GM19328 (cell line): ENCODE measurements at regions not wholly inside any gene's neighbourhood (a gene's known extent, or its start where the extent isn't known, plus 50 kb on each side); places are given as distances from the start of the nearest gene placed in this dataset.

ENCODE experiments used
- ATAC-seq: cut with Tn5 transposase; IDR thresholded peaks from one replicate; pipeline ENCODE4 v1.9.1; 2021; ENCODE audit warnings: mild to moderate bottlenecking, moderate library complexity; ENCODE audit not compliant: unreplicated experiment

DNA sequence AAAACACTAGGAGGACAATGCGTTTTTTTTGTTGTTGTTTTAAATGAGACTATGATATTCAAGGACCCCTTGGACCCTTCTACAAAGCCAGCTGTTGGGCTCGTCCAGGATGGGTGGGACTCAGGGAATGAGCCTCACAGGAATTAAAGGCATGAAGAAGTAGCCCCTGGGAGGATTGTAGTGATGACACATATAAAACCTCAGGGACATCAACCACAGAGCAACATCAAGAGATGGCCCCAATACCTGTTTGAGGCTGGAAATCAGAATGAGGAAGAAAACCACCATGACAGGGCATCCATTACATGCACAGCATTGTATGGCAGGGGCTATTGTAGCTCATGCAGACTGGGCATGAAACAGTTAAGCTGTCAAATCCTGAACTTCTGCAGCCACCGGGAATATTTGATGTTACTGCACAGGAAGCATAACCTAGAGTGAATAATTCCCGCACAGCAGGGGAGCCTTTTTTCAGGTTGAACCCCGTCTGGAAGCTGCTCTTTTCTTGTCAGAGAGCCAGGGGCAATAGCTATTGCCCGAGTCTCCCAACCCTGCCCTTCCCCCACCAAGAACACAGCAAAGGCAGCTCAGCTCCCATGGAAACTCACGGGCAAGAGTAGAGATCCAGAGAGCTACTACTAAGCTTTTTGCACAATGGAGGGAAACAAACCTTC lies 140.2 kb upstream of the FGGY start:
- ATAC-seq: no peak

DNA sequence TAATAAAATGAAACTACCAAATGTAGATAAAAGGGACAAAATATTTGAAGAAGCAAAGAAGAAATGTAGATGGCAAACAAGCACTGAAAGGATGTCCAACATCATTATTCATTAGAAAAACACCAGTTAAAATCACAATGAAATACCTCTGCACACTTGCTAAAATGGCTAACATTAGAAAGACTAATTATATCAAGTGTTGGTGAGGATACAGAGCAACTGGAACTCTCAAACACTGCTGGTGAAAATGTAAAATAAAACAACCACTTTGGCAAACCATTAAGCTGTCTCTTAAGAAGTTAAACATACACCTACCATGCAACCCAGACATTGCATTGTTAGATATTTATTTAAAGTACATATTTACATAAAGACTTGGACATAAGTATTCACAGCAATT lies 138.6 kb upstream of the FGGY start:
- ATAC-seq: no peak

DNA sequence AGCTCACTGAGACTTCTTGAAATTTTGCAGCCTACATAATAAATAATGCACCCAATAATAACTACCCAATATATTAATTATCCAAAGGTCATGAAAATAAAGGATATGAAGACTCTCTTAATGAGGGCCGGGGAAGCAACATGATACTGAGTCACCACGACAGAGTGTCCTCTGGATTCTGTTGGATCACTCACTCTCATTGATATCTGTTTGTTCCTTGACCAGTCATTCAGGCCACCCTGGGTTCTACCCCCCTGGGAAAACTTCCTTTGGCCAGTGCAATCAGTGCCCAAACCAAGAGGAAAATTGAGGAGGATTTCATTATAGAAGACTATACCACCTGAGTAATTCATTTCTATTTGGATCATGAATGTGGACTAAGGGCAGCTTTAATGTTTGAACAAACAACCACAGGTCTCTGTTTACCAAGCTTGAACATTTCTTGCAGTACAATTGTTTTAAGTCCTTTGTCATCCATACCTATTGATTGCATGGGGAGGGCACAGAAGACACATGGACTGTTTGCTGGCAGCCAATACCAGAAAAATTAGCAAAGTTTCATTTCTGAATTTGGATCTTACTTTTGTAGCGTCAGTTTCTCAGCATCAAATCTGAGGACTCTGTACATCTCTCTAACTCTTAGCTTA lies 137.2 kb upstream of the FGGY start:
- ATAC-seq: no peak

DNA sequence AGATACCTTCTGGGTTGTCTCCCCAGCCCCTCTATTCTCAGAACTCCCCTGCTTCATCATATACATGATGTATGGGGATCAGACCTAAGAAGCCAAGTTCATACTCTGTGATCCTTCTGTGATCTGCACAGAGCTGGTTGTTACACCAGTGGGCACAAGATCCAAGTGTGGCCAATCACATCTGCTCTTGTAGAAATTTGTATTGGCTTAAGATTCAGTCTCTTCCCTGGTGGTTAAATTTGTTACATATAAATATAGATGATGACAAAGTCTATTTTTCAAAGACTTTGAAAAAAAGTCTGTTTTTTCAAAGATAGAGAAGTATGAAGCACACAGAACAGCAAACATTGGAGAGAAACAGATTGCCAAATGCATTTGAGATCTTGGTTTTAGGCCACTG lies 135.8 kb upstream of the FGGY start:
- no peak for ATAC-seq

DNA sequence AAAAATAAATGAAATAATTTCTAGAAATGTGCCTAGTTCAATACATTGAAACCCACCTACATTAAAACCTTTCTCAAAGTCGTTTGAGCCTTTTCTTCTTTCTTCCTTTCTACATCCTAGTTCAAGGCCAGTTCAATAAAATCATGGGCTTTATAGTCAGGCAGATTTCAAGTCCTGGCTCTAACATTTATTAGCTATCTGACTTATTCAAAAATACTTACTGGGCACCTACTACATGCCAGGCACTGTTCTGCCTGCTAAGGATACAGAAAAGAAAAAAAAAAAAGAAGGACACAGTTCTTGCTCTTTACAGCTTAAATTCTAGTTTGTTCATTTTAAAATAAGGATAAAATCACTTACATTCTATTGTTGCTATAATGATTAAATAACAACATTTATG lies 134.2 kb upstream of the FGGY start:
- no peak for ATAC-seq

DNA sequence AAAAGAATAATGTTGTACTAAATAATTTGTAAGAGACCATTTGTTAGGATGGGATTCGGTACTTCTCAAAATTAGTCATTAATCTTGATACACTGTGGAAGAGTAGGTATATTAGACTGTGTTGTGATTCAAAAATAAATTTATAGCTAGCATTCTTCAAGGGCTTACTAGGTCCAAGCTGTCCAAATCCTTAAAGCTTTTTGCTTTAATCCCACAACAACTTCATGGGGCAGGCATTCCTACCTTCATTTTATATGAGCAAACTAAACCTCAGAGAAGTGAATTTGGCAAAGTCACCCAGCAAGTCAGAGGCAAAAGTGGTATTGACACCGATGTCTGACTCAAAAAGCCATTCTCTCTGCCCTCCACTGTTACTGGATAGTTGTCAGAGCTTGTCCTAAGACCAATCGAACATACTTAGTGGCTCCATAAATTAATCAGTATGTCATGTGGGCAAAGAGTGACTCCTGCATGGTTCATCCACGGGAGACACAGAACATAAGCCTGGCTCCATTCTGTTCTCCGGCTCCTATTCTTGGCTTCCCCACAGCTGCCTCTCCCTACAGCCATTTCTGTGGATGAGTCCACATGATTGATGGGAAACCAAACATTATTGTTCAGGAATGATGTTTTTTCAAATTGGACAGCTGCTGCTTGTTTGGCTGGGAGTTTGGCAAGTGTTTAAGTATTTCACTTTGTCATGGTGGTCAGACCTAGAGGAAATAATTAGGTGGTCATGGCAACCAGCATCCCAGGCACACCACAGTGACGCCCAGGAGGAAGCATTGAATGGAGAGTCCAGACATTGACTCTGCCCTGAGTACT lies 133.4 kb upstream of the FGGY start:
- ATAC-seq: no peak

DNA sequence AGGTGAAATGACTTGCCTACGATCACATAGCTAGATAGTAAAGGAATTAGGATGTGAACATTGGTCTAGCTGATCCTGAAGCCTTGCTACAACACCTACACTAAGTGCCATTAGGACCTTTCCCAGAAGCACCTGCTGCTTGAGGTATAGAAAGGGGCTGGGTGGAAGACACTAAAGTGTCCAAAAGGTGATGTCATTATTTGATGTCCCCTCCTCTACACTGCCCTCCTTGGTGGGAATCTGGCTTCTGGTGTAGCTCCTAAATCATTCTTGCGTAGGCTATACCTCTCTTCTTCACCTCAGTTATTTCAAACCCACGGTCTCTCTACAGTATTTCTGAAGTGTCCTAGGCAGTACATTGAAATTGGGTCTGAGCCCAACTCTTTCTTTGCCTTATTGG lies 132.5 kb upstream of the FGGY start:
- no peak for ATAC-seq

DNA sequence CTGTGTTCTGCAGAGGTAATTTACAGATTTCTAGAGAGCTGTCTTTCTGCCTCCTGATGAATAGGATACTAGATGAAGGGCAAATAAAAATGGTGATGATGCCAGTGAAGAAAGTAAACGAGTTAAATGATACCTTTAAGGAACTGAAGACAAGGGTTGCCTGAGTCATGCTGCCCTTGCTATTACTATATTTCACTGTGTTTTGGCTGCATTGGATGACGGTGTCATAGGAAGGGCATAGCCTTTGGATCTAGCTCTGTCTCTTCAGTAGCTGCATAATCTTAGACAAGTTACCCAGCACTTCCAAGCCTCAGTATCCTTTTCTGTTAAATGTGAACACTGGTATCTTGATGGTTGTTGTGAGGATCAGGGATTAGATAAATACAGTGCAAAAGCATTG lies 131.5 kb upstream of the FGGY start:
- no peak for ATAC-seq

DNA sequence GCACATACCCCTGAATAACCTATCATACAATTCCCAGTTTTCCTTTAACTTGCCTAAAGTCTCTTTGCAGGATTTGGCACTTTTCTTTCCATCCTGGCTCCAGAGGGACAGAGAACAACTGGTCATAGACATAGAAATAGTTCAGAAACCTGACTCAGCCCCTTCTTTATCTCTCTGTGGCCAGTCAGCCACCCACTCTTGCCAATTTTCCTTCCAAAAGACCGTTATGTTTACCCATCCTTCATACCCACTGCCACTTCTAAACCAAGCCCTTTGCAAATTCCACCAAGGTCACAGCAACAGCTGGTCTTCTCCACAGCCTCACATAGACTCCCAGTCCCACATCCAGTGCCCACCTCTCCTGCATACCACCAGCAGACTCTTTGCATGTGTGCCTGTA lies 127.2 kb upstream of the FGGY start:
- ATAC-seq: no peak

DNA sequence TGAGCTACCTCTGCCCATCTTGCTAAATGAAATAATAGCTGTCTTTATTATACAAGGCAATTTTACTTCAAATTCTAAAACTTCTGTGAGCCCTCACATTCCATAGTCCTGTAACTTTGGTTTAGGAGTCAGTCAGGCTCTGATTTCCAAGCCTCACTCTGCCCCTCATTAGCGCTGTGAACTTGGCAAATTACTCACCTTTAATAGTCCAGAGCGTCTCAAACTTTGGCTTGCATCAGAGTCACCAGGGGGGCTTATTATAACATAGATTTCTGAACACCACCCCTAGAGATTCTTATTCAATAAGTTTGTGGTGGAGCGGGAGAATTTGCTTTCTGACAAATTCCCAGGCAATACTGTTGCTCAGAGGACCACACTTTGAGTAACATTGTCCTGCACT lies 126.2 kb upstream of the FGGY start:
- no peak for ATAC-seq

DNA sequence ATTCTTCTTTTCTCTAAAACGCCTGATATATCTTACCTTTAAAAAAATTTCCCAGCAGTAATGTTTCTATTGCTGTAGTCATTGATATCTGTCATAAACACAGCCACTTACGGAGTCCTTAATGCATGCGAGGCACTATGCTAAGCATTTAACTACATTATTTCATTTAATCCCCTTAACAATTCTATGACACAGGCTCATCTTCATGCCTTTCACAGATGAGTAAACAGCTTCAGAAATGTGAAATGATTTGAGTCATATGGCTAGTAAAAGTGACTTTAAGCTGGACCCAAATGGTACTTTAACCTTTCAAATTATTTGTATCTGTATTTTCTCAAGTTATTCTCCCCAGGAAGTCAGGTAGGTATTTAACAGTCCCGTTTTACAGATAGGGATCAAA lies 125.1 kb upstream of the FGGY start:
- no peak for ATAC-seq

DNA sequence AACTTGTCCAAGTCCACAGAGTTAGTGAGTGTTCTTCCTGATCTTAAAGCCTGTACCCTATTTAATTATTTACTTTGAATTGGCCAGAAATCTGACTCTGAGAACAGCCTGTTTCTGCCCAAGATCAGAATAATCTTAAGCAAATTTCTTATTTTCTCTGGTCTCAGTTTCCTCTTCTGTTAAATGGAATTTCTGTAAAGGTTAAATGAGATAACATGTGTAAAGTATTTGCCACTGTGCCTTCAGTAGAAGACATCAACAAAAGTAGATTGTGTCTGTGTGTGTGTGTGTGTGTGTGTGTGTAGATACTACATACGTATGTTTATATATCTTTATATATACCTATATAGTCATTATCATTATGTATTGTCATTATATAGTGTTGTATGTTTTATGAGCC lies 124.2 kb upstream of the FGGY start:
- no peak for ATAC-seq

DNA sequence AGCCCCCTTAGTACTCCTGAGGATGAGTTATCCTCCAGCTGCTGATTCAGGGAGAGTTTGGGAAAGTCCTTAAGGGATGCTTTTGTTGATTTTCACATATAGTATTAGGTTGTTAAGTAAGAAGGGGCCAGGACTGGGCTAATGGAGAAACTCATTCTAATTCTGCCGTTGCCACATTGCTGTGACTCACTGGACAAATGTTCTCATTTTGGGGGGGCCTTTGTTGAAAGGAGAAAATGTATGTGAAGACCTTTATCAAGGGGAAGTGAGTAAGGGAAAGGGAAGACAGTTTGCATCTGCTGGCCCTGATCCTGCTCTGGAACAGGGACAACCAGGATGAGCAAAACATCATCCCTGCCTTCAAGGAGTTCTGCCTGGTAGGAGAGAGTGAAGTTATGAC lies 123.2 kb upstream of the FGGY start:
- no peak for ATAC-seq

DNA sequence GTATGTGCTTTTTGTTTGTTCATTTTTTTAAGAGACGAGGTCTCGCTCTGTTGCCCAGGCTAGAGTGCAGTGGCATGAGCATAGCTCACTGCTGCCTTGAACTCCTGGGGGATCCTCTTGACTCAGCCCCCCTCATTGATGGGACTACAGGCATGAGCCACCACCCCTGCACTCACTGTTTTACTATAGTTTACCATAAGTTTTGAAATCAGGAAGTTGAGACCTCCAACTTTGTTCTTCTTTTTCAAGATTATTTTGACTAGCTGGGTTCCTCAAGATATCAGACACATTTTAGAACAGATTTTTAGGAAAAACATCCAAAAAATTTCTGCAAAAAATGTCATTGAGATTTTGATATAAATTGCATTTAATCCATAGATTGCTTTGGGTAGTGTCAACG lies 120.4 kb upstream of the FGGY start:
- no peak for ATAC-seq

DNA sequence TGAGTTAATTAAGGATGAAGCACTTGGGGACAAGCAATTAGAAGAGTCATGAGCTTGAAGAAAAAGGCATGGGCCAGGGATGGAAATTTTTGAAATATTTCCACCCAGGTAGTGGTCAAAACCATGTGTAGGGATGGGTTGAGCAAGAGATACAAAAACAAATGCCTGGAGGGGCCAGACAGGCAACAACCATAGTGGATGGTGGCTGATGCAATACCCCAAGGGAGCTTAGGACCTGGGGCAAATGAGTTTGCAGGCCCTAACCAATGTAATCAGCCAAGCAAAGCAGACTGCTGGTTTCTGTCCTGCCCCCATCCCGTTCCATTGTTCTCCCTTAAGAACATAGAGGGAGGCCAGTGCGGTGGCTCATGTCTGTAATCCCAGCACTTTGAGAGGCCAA lies 119.1 kb upstream of the FGGY start:
- no peak for ATAC-seq

DNA sequence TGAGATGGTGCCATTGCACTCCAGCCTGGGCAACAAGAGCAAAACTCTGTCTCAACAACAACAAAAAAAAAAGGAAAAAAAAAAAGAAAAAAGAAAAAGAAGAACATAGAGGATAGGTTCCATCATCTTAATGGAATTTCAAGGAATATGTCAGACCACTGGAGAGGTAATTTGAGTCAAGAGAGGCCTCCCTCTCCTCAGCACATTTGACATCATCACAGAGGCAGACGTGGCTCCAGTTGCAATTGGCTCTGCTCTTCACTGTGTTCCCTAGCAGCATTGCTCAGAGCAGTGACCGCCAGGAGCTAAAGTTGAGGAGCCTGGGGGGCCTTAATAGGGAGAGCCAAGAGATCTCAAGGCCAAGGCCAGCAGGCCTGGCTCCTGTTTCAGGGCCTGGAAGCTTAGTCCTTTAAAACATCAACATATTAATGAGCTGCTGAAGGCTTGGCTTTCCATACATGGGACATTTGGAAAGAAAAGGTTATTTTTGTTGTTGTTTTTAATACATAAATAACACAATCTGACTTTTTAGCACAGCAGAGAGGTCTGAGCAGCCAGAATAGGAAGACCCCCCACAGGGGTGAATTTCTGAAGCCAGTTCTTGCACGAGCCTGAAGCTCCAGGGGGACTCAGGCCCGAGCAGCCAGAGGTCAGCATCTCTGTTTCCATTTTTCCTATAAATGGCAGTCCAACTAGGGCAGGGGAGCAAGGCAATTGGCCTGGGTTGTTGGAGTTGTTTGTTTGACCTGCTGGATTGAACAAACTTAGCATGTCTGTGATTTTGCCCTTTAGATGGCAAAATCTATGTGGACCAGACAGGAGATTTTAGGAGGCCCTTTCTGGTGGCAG lies 118.3 kb upstream of the FGGY start:
- ATAC-seq: no peak

DNA sequence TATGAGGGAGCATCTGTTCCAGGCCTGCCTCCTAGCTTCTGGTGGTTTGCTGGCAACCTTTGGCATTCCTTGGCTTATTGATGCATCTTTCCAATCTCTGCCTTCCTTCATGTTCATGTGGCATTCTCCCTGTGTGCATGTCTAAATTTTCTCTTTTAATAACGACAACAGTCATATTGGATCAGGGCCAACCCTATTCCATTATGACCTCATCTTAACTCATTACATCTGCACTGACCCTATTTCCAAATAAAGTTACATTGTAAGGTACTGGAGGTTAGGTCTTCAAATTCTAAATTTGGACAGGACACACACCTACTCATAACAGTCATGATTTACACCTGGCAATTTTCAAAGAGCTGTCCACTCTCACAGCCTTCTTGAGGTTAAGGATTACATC lies 117.2 kb upstream of the FGGY start:
- no peak for ATAC-seq

DNA sequence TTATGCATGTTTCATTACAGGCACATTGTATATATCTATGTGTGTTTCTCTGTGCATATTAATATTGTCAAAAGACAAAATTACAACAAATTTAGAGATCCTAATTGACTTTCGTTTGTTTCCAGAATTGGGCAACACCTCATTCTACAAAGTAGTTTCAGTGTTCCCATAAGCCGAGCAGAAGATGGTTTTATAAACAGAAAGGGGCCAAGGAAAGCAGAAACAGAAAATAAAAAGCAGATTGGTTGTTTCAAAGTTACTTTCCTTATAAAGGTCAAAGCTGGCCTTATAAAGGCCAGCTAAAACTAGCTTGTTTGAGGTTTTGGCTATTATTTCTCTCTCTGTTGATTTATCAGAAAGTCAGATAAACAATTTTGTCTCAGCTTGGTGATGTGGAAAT lies 116.2 kb upstream of the FGGY start:
- ATAC-seq: no peak

DNA sequence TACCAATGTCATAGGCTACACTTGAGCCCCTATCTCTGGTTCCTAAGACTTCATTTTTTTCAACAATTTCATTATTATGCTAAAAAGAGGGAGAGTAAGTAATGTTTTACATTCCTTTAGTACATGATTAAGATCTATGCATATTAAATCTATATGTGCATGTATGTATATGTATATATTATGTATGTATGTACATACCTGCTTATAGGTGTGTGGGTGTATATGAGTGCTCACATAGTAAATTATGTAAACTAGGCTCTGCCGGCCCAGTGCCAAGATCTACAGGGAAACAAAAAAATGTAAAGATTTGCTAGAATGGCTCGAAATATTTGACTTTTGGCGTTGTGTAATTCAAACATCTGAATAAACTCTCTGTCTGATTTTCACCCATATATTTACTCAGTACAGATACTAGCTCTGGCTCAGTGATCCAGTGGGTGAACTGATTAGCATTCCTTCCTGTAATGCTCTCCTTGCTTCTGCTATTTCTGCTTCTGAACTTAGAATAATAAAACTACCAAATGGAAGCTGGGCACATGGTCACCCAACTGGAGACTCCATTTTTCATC lies 113.1 kb upstream of the FGGY start:
- ATAC-seq: no peak

DNA sequence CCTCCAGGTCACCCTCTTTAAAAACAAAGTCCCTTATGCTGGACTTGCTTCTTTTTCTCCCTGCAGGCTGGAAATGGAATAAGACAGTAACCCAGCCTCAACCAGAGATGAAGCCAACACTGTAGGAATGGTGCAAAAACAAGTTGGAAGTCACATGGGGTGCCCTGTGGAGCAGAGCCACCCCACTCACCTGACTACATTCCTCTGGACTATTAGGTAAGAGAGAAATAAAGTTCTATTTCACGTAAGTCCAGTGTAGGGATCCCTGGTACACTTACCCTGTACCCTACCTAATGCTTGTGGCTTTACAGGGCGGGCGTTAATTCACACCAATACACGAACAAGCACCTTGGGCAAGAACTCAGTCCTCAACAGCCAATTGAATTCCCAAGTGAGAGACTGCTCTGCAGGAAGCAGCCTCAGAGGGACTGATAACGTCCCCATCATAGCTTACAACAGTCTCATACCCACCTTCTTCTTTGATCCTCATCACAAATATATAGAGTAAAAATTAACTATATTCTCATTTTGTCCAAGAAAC lies 112.5 kb upstream of the FGGY start:
- no peak for ATAC-seq
